ENCODE measurements at regions not wholly inside any gene's neighbourhood (a gene's known extent, or its start where the extent isn't known, plus 50 kb on each side); places are given as distances from the start of the nearest gene placed in this dataset.

DNA sequence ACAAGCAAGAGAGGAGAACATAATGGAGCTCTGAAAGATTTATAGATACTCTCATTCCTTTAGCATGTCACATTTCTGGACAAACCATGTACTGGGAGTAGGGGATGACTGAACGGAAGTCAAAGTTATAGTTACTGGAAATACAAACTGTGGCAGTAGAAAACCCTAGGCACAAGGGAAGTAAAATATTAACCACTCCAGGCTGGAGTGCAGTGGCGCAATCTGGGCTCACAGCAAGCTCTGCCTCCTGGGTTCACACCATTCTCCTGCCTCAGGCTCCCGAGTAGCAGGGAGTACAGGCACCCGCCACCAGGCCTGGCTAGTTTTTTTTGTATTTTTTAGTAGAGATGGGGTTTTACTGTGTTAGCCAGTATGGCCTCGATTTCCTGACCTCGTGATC is 167.3 kb downstream of the KDM5D start:
- TF ChIP-seq, protein P1, sequence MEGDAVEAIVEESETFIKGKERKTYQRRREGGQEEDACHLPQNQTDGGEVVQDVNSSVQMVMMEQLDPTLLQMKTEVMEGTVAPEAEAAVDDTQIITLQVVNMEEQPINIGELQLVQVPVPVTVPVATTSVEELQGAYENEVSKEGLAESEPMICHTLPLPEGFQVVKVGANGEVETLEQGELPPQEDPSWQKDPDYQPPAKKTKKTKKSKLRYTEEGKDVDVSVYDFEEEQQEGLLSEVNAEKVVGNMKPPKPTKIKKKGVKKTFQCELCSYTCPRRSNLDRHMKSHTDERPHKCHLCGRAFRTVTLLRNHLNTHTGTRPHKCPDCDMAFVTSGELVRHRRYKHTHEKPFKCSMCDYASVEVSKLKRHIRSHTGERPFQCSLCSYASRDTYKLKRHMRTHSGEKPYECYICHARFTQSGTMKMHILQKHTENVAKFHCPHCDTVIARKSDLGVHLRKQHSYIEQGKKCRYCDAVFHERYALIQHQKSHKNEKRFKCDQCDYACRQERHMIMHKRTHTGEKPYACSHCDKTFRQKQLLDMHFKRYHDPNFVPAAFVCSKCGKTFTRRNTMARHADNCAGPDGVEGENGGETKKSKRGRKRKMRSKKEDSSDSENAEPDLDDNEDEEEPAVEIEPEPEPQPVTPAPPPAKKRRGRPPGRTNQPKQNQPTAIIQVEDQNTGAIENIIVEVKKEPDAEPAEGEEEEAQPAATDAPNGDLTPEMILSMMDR (IDR thresholded peaks at IDR 0.05), result no peak
- TF ChIP-seq POLR2AphosphoS5 (IDR thresholded peaks at IDR 0.05), result no peak
